ENCODE measurements at regions not wholly inside any gene's neighbourhood (a gene's known extent, or its start where the extent isn't known, plus 50 kb on each side); places are given as distances from the start of the nearest gene placed in this dataset.

DNA sequence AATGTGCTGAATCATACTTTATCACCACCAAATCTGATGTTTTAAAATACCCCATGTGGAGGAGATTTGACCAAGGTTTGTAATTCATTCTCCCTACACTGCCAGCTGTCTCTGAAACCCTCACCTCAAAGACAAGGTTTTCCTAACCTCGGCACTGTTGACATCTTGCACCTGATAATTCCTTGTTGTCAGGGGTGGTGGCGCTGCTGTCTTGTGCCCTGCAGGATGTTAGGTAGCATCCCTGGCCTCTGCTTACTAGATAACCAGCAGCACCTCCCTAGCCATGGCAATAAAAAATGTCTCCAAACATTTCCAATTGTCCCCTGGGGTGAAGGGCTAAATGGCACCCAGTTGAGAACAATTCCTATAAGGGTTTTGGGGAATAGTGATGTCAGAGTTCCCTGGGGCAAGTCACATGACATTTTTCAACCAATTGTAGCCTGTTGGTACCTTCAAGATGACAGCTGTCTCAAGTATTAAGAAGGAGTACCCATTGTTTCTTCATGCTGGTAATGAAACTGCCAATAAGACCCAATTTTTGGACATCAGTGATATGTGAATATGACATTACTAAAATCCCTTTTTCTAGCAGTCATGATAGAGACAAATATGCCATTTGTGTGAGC, 160.6 kb upstream of the PLCXD3 start:
- no peak for DNase-seq

DNA sequence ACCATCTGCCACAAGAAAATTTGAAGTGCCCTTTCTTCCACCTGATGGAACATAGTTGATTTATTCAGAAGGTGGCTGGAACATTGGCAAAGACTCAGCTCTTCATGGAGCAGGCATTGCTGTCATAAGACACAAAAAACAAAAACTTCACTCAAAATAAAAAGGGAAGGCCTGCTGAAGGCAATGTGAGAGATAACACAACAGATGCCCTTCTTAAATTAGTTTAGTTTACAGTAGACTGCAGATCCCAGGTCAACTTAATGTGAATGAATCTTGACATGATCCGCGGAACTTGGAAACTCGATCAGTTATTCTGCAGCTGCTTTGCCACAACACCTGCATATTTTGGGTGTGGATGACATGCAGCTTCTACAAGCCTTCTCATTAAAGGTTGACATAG, 159.8 kb upstream of the PLCXD3 start:
- DNase-seq, result no peak

DNA sequence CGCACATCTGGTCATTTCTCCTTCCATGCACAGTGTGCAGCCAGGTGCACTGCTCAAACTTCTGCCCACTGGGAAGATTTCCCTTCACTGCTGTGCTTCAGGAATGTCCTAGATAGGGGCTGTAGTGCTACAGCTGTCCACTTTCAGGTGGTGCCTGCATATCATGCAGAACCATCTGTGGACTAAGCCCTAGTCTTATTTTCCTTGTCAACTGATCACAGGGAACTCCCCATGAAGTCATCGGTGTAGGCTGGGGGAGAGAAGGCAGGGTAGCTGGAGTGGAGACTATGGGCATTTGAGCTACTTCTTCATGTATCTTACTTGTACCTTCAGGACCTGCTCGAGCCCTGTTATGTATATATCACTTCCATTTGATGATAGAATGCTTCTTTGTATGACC, 150.9 kb upstream of the PLCXD3 start:
- DNase-seq, result no peak

DNA sequence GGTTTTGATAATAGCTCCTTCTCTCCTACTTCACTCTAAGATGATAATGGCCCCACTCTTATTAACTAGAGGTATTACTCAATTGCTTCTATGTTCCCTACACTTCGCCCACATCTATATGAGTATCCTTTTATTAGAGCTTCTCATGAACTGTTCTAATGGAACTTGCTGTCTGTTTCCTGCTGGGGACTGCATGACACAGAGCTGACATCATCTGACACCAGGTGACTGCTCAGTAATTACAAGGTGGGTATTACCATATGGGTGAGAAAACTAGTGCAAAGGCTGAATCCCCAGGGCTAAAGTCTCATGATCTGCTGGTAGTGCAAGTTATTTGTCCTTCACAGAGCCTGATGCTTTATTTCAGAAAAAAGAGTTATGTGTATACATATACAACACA, 146.2 kb upstream of the PLCXD3 start:
- no peak for DNase-seq

DNA sequence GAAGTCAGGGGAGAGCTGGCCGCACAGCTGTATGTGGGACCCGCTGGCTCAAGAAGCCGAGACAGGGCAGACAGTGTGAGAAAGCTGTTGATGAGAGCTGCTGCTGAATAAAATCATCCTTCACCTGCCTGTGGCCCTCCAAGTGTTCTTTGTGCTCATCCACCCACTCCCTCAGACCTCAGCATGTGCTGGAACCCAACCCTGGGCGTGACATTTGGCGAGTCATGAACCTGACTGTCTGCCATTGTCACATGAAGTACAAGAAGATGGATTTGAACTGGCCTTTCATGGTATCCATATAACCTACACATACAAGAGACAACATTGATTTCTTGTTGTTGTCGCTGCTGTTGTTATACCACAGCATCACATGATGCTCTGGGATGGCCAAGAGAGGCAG, 139.7 kb upstream of the PLCXD3 start:
- no peak for DNase-seq

DNA sequence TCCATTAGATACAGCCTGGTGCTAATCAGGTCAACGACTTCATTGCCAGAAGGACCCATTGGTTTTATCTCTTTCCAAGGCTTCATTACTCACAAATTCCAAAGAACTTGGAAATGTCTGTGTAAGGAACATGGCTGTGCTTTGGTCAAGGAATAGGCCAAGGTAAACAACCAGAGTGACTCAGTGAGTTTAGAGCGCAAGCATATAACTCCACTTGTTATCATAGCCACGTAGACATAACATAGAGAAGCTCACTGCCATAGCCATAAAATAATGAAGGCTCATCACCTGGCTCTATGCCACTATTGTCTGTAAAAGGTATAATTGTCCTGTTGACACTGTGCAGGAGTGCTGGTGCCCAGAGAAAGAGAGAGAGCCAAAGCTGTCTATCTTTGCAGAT, 139.3 kb upstream of the PLCXD3 start:
- no peak for DNase-seq

DNA sequence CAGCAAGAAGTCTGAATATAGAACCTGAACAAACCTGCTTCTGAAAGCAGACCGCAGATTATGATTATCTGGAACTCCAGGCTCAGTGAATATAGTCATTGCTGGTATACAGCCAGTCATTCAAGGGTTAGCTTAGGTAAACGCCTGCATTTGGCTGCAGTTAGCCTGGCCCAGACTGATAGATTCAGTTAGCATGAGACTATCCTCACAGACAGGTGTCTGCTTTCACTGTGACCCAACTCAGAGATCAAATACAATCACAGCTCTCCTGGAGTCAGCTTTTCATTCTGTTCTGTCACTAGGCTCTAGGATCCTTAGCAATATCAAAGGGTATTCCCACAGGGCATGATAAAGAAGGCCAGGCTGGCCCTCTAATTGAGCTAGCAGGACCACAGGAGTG, 138.6 kb upstream of the PLCXD3 start:
- no peak for DNase-seq

- no peak for DNase-seq
Measured at GRCh38 chr5:41641621-41642020, 131.2 kb upstream of the PLCXD3 start.

DNA sequence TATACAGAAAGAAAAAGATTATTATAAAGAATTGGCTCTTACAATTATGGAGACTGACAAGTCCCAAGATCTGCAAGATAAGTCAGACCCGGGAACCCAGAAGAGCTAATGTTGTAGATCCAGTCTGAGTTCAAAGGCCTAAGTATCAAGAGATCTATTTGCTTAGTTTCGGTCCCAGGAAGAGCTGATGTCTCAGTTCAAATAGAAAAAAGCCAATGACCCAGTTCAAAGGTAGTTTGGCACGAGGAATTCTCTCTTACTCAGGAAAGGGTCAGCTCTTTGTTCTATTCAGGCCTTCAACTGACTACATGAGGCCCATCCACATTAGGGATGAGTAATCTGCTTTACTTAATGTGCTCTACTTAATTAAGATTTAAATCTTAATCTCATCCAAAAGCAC, 128.3 kb upstream of the PLCXD3 start:
- DNase-seq, result no peak

DNA sequence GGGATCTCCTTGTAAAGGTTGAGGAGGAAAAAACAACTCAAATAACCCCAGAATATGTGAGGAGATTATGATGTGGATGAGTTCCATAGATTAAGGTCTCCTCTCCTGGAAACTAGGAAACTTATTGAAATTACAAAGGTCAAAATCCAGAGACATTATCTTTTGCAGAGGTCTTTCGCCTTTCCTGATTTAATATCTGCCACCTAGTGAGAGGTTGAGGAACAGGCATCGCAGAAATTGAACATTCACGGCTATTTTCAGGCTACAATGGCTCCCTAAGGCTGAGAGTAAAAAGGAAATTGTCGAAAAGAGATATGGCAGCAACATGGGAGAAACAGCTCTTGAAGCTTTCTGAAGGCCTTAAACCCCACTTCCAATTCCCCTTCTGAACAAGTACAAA, 127.5 kb upstream of the PLCXD3 start:
- peak in 1 of 2 experiments; percentile 22 for DNase-seq

DNA sequence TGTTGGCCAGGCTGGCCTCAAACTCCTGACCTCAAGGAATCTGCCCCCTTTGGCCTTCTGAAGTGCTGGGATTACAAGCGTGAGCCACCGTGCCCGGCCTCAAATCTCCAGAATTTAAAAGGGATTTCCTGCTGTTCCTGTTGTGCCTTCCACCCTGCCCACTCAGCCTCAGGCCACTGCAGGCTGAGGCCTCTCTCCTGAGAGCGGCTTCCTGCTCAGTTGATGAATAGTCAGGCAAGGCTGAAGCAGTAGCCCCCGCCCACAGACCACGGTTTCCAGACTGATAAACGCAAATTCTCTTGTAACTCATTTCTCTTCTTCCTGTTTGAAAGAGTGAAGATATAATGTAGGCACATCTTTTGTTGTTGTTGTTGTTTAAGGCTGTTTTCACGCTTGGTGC, 127.0 kb upstream of the PLCXD3 start:
- no peak for DNase-seq

- DNase-seq, result peak in 1 of 2 experiments; percentile 54
Measured at GRCh38 chr5:41636605-41637004, 126.2 kb upstream of the PLCXD3 start.

- no peak for DNase-seq
Measured at GRCh38 chr5:41629897-41630296, 119.5 kb upstream of the PLCXD3 start.

- no peak for DNase-seq
Measured at GRCh38 chr5:41625571-41625970, 115.2 kb upstream of the PLCXD3 start.

- no peak for DNase-seq
Measured at GRCh38 chr5:41621420-41621819, 111.0 kb upstream of the PLCXD3 start.

GRCh38 chr5:41617843-41618515, 107.6 kb upstream of the PLCXD3 start:
- DNase-seq, result no peak

DNA sequence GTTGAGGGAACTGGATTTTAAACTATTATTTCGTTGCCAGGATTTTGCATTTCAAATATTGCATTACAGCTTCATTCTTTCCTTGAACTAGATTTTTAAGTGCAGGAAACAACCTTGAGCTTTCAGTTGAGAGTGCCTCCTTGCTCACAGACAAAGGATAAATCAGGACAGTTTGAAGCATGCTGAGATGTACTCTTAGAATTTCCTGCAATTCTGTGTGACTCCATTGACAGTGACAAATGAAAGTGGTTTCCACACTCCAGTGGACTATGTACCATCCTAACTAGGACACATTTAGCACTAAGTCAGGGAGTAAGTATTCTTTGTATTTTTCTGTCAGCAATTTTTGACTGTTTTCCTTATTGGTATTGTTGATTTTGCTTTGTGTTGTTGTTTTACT, 100.0 kb upstream of the PLCXD3 start:
- DNase-seq, result no peak

DNA sequence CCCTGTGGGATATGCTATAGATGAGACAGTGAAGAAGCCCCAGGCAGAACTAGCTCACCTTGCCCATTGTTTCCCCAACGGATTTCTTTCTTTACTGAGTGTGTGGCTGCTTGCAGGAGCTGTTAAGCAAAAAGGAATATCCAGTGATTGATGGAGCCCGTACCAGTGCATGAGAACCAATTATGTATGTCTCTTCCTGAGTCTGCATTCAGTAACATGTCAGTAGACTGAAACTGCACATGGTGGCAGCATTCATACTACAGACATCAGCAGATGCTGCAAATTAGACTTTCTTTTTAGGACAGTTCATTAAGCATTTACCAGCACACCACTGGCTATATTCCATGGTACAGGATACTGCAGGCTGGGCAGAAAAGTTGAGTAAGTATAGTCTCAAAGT, 90.3 kb upstream of the PLCXD3 start:
- DNase-seq, result peak in 1 of 2 experiments; percentile 7

GRCh38 chr5:41598011-41598410, 87.6 kb upstream of the PLCXD3 start:
- no peak for DNase-seq

- DNase-seq, result no peak
Measured at GRCh38 chr5:41587668-41588067, 77.3 kb upstream of the PLCXD3 start.

GRCh38 chr5:41575110-41575779, 64.8 kb upstream of the PLCXD3 start:
- no peak for DNase-seq

DNA sequence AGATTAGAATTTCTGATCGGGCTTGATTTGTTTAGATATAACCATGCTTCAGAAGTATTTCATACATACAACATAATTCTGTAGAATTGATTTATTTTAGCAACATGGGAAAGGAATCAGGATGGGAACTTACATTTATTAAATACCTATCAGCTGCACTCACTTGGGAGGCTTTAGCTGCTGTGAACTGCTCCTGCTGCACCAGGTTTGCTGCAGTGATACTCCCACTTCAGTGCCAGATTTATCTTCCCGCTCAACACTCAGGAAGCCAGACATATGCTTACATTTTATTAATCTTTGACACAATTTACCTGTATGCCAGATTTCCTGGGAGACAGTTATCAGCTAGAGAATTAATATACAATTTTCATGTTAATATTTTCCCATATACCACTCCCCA, 64.0 kb upstream of the PLCXD3 start:
- DNase-seq, result no peak

Measured in NCI-H526 (cell line).